Heart left ventricle (tissue), 16 donors: ENCODE measurements at regions not wholly inside any gene's neighbourhood (a gene's known extent, or its start where the extent isn't known, plus 50 kb on each side); places are given as distances from the start of the nearest gene placed in this dataset.
A peak's percentile ranks its signal among the peaks of the same experiment; 100 is the strongest.

Source experiments
- ATAC-seq, 4 donors: fragments of 200-7000 bp; cut with Tn5 transposase; one replicate each; pipeline ENCODE4 v1.9.1; 2020 to 2022; ENCODE audit warnings: moderate library complexity in 4 of 4, mild to moderate bottlenecking in 3 of 4, moderate number of reproducible peaks in 1 of 4
- DNase-seq, 5 donors: peaks; one replicate each; pipeline ENCODE4 v3.0.0-alpha.2; 2020
- H3K27ac ChIP-seq, 12 donors: fragments of 200-600 bp; sonication (generic) in 4 of 12; one replicate each; pipeline versions ENCODE4 v1.5.0 to v1.8.0; 2016 to 2022; ENCODE audit warnings: mild to moderate bottlenecking in 2 of 12
- H3K27me3 ChIP-seq, 9 donors: fragments of 200-600 bp; sonication (generic) in 2 of 9; one replicate each; pipeline versions ENCODE4 v1.5.1 to v1.8.0; 2016 to 2022; ENCODE audit warnings: mild to moderate bottlenecking in 3 of 9
- H3K36me3 ChIP-seq, 9 donors: fragments of 200-600 bp; sonication (generic) in 2 of 9; one replicate each; pipeline versions ENCODE4 v1.5.0 to v1.8.0; 2018 to 2022; ENCODE audit warnings: mild to moderate bottlenecking in 2 of 9
- H3K4me1 ChIP-seq, 12 donors: fragments of 200-600 bp; sonication (generic) in 4 of 12; one replicate each; pipeline versions ENCODE4 v1.5.0 to v1.8.0; 2016 to 2022; ENCODE audit warnings: mild to moderate bottlenecking in 3 of 12
- H3K4me3 ChIP-seq, 12 donors: fragments of 200-600 bp; sonication (generic) in 4 of 12; one replicate each; pipeline versions ENCODE4 v1.5.0 to v1.8.0; 2017 to 2022; ENCODE audit warnings: mild to moderate bottlenecking in 9 of 12, moderate library complexity in 4 of 12
- H3K9me3 ChIP-seq, 12 donors: fragments of 200-600 bp; sonication (generic) in 4 of 12; one replicate each; pipeline versions ENCODE4 v1.5.0 to v1.8.0; 2016 to 2022; ENCODE audit warnings: mild to moderate bottlenecking in 1 of 12
- POLR2A ChIP-seq, 2 donors: fragments of 450-650 bp; IDR thresholded peaks; one replicate each; pipeline ENCODE4 v1.6.1; 2017; ENCODE audit warnings: antibody characterized with exemption in 2 of 2, mild to moderate bottlenecking in 2 of 2, moderate library complexity in 2 of 2
- WGBS, 4 donors: extraction: QIAGEN DNeasy Blood & Tissue Kit in 2 of 4; methylation state at CpG; one replicate each; pipeline versions ENCODE4 v1.1.5 to v1.1.7; 2013 to 2018; 5-methylcytosine and 5-hydroxymethylcytosine counted together
- intact Hi-C, 10 donors: fragments of 100-400 bp; cut with DNase I; formaldehyde crosslinking; loops; one replicate each; pipeline versions ENCODE4 v1.11.1 to v1.14.2; 2022
- TF ChIP-seq, protein P1 (sequence below), 12 donors: fragments of 200-600 bp; sonication (generic) in 4 of 12; IDR thresholded peaks; one replicate each; pipeline versions ENCODE4 v1.5.0 to v1.8.0; 2018 to 2022; ENCODE audit warnings: antibody characterized with exemption in 12 of 12, mild to moderate bottlenecking in 5 of 12
- donor health status: ischemic (EF 13 %, LVEDD 7.1; RV severe dilation, severe dysfunction).
- donor health status: healthy with polysubstance abuse.
- donor health status: DM: no; HTN: yes; CAD: no.
- donor health status: DM: no; HTN: no; CAD: no.
- donor health status: ischemic (EF 25% LVEDD 6.9; RV normal size, moderate dysfunction).
- donor health status: ischemic (EF 25% LVEDD 5.7; RV mildly dilated, moderate dysfunction).
- donor health status: healthy.
- donor health status: DM: yes; HTN: yes; CAD: no.
- donor health status: ischemic (EF 35%, LVEDD 5.7; RV mildly dilated, moderate dysfunction).
- donor health status: nonischemic (EF 11% LVEDD 7.7; RV severe dilation, severe dysfunction).
- donor health status: DM: yes; HTN: yes; CAD: no.
- donor health status: PGD.
- donor health status: ischemic (EF 29% LVEDD 5.4; RV normal size, mild dysfunction).
- donor health status: nonischemic (EF 23%, LVEDD 6.1; RV moderate dilation, normal function).

DNA sequence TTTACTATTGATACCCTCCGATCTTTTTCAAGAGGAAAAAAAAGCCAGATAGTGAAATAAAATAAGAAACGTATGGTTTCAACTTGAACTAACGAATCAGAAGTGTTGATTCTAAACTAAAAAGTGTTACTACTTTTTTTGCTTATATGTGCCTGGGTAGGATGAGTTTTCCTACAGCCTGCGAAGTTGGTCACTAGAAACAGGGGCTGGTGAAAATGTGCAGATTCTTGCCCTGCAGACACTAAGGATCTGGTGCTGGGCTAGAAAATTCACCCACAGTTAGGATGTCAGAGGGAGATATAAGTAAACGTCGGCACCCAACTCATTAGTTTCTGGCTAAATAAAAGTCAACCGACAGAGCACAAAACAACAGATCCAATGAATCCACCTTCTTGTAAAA, 298.7 kb upstream of the NFE2L3 start:
- TF ChIP-seq, protein P1, sequence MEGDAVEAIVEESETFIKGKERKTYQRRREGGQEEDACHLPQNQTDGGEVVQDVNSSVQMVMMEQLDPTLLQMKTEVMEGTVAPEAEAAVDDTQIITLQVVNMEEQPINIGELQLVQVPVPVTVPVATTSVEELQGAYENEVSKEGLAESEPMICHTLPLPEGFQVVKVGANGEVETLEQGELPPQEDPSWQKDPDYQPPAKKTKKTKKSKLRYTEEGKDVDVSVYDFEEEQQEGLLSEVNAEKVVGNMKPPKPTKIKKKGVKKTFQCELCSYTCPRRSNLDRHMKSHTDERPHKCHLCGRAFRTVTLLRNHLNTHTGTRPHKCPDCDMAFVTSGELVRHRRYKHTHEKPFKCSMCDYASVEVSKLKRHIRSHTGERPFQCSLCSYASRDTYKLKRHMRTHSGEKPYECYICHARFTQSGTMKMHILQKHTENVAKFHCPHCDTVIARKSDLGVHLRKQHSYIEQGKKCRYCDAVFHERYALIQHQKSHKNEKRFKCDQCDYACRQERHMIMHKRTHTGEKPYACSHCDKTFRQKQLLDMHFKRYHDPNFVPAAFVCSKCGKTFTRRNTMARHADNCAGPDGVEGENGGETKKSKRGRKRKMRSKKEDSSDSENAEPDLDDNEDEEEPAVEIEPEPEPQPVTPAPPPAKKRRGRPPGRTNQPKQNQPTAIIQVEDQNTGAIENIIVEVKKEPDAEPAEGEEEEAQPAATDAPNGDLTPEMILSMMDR (IDR thresholded peaks at IDR 0.05): no peak
- no peak for TF ChIP-seq POLR2A (IDR thresholded peaks at IDR 0.05)
- Histone ChIP-seq H3K4me3 (no peak overlapping the region), H3K27me3 (peaks cover 23 to 85% (median 64%) of the 10 kb centered on the region in 9 donors), H3K36me3 (no peaks in the 10 kb centered on the region), H3K27ac (peak overlapping the region in 1 of 12 donors; percentile 83), H3K9me3 (no peaks in the 10 kb centered on the region), H3K4me1 (peaks cover 0 to 54% (median 25%) of the 10 kb centered on the region in 12 donors)
- no peak for ATAC-seq
- no peak for DNase-seq
- 37 to 68% (median 48%) methylated on average over 7 of the region's 7 CpGs for WGBS, 4 donors
- intact Hi-C loops: loop anchor here in 8 of 10 donors (2.0 to 10.0 kb wide), 10 partner anchors 219 to 1311 kb away; partner anchors contain the start of gene HOXA9 (in 1 of the 8)

DNA sequence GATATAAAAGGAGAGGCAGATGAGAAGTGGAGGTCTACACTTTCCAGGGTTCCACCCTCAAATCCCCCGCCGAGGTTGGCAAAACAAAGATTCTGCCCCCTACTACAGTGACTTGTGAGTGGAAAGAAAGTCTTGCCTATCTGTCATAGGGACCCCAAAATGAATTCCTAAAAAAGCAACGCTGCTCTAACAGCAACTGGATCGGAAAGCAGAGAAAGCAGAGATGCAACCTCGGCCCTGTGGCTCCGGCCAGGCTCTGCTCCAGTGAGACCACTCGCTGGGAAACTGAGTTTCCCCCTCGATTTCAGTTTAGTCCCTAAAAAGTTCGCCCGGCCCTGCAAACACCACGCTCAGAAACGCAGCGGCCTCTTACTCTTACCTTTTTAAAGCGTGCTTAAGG, 297.9 kb upstream of the NFE2L3 start:
- peaks cover 0 to 52% (median 22%) of the 10 kb centered on the region in 12 donors for H3K4me1 ChIP-seq
- DNase-seq: no peak
- no peak for ATAC-seq
- WGBS, 4 donors: 18 to 46% (median 31%) methylated on average over 14 of the region's 14 CpGs
- no peak overlapping the region for H3K4me3 ChIP-seq
- peak overlapping the region in 1 of 12 donors; percentile 83 for H3K27ac ChIP-seq
- no peaks in the 10 kb centered on the region for H3K9me3 ChIP-seq
- no peaks in the 10 kb centered on the region for H3K36me3 ChIP-seq
- H3K27me3 ChIP-seq: peaks cover 30 to 92% (median 72%) of the 10 kb centered on the region in 9 donors
- intact Hi-C loops: loop anchor here in 7 of 10 donors (2.0 to 10.0 kb wide), 9 partner anchors 219 to 1311 kb away; partner anchors contain the start of gene HOXA9 (in 1 of the 7)
- TF ChIP-seq POLR2A (IDR thresholded peaks at IDR 0.05): no peak
- TF ChIP-seq, protein P1 (IDR thresholded peaks at IDR 0.05): no peak

DNA sequence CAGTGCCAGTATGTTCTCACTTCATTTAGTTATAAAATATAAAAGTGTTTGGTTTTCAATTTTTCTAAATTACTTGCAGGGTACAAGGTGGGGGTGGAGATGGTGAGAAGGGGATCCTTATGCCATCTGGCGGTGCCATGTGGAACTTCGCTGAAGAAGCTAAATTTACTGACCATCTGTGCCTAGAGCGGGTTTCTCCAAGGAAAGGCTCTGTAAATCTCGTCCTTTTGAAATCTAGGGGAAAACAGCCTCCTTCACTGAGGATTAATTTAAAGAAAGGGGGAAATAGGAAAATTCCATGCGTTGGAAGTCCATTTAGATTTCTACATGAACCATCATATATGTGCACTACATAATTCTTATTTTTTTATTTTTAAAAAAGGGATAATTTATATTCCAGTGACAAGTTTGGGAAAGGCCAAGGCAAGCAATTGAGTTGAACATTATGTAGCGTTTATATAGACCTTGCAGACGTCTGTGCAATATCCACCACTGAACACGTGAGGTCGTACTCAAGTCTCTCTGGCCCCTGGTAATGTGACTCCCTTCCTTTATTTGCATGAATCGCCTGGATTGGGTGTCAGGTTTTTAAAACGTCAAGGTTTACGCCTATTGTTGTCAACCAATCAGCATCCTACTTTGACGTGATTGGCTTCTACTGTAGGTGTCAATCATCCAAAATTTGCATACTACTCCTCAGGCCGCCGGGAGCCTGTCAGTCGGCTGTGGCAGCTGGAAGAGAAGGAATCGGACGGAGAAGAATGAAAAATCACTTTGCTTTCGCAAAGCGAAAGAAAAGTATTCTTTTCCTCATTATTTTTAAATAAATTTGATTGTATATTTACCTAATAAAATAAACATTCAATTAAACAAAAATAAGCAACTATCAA, 297.1 kb upstream of the NFE2L3 start:
- peak in 1 of 4 donors; percentile 53 for ATAC-seq

More for the DNA sequence above, 297.1 kb upstream of the NFE2L3 start:
- WGBS, 4 donors: 15 to 26% (median 22%) methylated on average over 20 of the region's 20 CpGs
- peaks cover 38 to 93% (median 79%) of the 10 kb centered on the region in 9 donors for H3K27me3 ChIP-seq
- TF ChIP-seq POLR2A (IDR thresholded peaks at IDR 0.05): no peak
- TF ChIP-seq, protein P1 (IDR thresholded peaks at IDR 0.05): peak in 11 of 12 donors; percentile 27 to 60 (median 42)
- intact Hi-C loops: loop anchor here in 7 of 10 donors (2.0 to 10.0 kb wide), 9 partner anchors 220 to 1310 kb away; partner anchors contain the start of gene HOXA9 (in 1 of the 7)
- H3K4me1 ChIP-seq: peaks cover 0 to 47% (median 20%) of the 10 kb centered on the region in 12 donors
- H3K27ac ChIP-seq: peak overlapping the region in 2 of 12 donors; percentile 1 to 80
- peak in 1 of 5 donors; percentile 44 for DNase-seq
- H3K9me3 ChIP-seq: no peaks in the 10 kb centered on the region
- no peaks in the 10 kb centered on the region for H3K36me3 ChIP-seq
- no peak overlapping the region for H3K4me3 ChIP-seq
